Left ventricle myocardium superior (tissue), 1 donor: ENCODE measurements at regions not wholly inside any gene's neighbourhood (a gene's known extent, or its start where the extent isn't known, plus 50 kb on each side); places are given as distances from the start of the nearest gene placed in this dataset.
"Not testable (repeated sequence)": the region's sequence is repeated elsewhere in the genome, so short reads cannot be mapped to it uniquely, and the experiment has no call there.

Experiments
- ATAC-seq: fragments of 200-7000 bp; cut with Tn5 transposase; one replicate; pipeline ENCODE4 v1.9.1; 2020; ENCODE audit warnings: mild to moderate bottlenecking, moderate library complexity
- DNase-seq: peaks from one replicate; pipeline ENCODE4 v3.0.0-alpha.2; 2020
- intact Hi-C: fragments of 100-400 bp; cut with micrococcal nuclease; formaldehyde crosslinking; loops from one replicate; pipeline ENCODE4 v1.11.0; 2022
- donor health status: DM: no; HTN: yes; CAD: no; lungs with severe emphysema.

DNA sequence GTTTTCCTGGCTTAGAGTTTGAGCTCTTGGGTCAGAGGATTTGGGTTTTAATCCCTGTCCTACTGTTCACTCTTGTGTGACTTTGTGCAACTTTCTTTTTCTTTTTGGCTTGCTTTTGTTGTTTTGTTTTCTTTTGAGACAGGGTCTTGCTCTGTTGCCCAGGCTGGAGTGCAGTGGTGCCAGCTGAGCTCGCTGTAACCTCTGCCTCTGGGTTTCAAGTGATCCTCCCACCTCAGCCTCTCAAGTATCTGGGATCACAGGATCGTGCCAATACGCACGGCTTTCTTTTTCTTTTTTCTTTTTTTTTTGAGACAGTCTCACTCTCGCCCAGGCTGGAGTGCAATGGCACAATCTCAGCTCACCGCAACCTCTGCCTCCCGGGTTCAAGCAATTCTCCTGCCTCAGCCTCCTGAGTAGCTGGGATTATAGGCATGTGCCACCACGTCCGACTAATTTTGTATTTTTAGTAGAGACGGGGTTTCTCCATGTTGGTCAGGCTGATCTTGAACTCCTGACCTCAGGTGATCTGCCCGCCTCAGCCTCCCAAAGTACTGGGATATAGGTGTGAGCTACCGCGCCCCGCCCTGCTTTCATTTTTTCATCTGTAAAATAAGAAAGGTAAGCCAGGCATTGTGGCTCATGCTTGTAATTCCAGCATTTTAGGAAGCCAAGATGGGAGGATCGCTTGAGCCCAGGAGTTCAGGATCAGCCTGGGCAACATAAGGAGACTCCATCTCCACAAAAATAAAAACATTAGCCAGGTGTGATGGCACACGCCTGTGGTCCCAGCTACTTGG is 76.1 kb upstream of the ZNF217 start:
- ATAC-seq, DNase-seq, intact Hi-C loops: not testable (repeated sequence)

- ATAC-seq, result no peak
- intact Hi-C loops, result no loop called here
- no peak for DNase-seq
These were observed 75.4 kb upstream of the ZNF217 start for GRCh38 chr20:53668992-53669391.

GRCh38 chr20:53666144-53666543 is 72.5 kb upstream of the ZNF217 start:
- DNase-seq (no peak), ATAC-seq (no peak)
- intact Hi-C loops, result no loop called here

GRCh38 chr20:53664121-53664520 is 70.5 kb upstream of the ZNF217 start:
- intact Hi-C loops, result no loop called here
- ATAC-seq, result no peak
- no peak for DNase-seq

DNA sequence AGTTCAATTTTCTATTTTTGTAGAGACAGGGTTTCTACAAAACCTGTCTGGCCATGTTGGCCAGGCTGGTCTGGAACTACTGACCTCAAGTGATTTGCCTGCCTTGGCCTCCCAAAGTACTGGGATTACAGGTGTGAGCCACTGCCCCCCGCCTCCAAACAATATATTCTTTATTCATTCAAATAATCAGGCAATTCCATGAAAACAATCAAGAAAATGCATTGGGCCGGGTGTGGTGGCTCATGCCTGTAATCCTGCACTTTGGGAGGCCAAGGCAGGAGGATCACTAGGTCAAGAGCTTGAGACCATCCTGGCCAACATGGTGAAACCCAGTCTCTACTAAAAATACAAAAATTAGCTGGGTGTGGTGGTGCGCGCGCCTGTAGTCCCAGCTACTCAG is 69.9 kb upstream of the ZNF217 start:
- ATAC-seq, intact Hi-C loops, DNase-seq: not testable (repeated sequence)

DNA sequence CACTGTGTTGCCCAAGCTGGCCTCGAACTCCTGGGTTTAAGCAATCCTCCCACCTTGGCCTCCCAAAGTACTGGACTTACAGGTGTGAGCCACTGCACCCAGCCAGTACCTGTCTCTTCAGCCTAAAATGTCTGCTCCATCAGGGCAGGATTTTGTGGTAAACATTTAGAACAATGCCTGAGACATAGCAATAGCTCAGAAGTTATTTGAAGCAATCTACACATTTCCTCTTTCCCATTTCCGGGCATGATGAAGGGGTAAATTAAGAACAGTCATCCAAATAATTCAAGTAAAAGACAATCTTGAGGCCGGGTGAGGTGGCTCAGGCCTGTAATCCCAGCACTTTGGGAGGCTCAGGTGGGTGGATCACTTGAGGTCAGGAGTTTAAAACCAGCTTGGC is 69.0 kb upstream of the ZNF217 start:
- ATAC-seq (no peak), DNase-seq (no peak)
- intact Hi-C loops, result no loop called here

DNA sequence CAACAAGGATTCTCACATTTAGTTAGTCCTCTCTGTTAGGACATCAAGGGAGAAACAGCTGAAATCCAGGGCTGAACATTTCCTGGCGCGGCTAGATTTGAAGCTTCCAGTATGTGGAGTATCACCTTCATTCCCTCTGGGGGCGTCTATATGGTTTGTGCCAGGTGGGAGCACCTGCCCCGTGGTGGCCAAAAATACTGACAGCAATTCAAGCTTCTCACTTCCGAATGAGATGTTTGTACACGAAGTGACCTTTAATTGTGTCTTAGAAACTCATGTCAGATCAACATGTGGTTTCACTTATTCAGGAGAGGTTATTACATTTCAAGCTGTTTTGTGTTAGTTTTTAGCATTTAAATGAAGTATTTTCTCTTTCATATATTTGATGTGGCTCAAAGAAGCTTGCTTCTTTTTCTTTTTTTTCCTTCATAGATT is 67.3 kb upstream of the ZNF217 start:
- intact Hi-C loops, result no loop called here
- DNase-seq, result no peak
- peak; percentile 45 for ATAC-seq

GRCh38 chr20:53660078-53660909 is 66.7 kb upstream of the ZNF217 start:
- DNase-seq, result no peak
- peak; percentile 85 for ATAC-seq
- intact Hi-C loops, result no loop called here

DNA sequence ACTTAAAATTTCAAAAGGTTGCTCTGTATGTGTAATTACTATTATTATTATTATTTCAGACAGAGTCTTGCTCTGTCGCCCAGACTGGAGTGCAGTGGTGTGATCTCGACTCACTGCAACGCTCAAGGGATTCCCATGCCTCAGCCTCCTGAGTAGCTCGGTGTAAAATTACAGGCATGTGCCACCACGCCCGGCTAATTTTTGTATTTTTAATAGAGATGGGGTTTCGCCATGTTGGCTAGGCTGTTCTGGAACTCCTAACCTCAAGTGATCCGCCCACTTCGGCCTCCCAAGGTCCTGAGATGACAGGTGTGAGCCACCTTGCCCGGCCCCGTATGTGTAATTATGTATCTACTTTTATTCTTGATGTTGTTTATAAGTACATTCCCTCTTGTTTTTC is 65.3 kb upstream of the ZNF217 start:
- intact Hi-C loops, result no loop called here
- DNase-seq (no peak), ATAC-seq (no peak)

DNA sequence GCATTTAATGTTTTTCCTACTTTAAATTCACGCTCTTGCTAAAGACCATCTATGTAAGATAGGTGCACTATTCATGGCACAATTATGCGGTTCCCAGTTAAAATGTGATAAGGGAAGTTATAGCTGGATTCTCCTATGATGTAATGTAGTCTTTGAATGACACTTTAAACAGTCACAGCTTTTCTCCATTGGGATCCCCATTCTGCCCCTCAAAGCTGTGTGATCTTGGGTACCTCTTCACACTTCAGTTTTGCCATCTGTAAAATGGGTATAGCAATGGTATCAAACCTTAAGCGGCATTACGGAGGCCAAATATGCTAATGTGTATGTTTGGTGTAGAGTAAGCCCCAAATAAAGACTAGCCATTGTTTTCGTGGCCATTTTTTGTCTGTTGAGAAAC is 64.7 kb upstream of the ZNF217 start:
- ATAC-seq (no peak), DNase-seq (no peak)
- intact Hi-C loops, result no loop called here

DNA sequence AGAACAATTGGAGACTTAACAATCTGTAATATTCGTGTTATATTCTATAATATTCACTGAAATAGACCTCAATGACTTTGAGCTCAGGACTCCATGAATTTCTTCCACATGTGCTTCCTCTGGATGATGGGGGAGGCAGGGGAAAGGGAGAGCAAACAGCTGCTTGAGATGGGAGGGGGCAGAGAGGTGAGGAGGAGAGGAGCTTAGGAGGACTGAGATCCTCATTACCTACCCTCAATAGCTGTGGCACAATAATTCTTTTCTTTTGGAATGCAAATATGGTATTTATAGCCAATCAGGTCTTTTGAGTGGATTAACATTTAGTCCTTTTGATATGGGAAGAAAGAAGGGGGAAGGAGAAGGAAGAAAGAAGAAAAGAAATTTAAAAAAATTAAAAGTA is 64.1 kb upstream of the ZNF217 start:
- intact Hi-C loops, result no loop called here
- DNase-seq (no peak), ATAC-seq (no peak)

- intact Hi-C loops, result no loop called here
- DNase-seq, result no peak
- no peak for ATAC-seq
These were observed 63.6 kb upstream of the ZNF217 start for GRCh38 chr20:53657279-53657678.

GRCh38 chr20:53656293-53657202 is 62.9 kb upstream of the ZNF217 start:
- no peak for DNase-seq
- no peak for ATAC-seq
- intact Hi-C loops, result no loop called here

DNA sequence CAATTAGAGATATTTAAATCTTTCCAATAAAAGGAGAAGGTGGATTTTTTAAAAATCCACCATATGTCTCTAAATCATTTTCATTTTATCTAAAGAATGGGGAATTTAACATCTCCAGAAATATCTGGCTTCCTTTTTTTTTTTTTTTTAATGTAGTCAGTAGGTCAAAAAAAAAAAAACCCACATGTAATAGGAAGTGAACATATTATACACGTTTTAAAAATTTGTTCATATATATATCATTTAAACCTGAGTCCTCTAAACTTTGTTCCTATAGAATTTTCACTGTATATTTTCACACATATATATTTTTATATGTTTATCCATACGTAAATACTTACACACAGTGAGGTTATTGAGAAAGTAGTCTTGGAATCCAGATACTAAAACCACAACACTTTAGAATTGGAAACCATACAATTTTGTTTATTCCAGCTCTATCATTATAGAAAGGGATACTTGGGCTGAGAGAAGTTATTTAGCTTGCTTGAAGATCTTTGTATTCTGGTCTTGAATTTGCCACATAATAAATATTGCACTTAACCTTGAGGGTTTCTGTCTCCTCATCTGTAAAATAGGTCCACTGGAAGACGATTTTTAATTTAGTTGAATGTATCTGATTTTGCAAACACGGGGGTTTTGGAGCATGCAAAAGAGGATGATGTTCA is 62.1 kb upstream of the ZNF217 start:
- intact Hi-C loops, result no loop called here
- ATAC-seq (no peak), DNase-seq (no peak)

GRCh38 chr20:53654932-53655624 is 61.4 kb upstream of the ZNF217 start:
- intact Hi-C loops, result no loop called here
- ATAC-seq (peak; percentile 47), DNase-seq (no peak)

DNA sequence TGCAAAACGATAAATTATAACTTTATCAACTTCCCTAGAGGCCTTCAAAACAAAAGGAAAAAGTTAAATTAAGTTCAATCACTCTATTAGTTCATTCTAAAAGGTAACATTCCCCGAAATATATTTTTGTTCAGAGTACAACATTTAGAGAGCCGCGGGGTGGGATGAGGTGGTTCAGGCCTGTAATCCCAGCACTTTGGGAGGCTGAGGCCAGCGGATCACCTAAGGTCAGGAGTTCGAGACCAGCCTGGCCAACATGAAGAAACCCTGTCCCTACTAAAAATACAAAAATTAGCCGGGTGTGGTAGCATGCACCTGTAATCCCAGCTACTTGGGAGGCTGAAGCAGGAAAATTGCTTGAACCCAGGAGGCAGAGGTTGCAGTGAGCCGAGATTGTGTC is 60.9 kb upstream of the ZNF217 start:
- ATAC-seq, DNase-seq, intact Hi-C loops: not testable (repeated sequence)

GRCh38 chr20:53652859-53653517 is 59.3 kb upstream of the ZNF217 start:
- ATAC-seq, result peak; percentile 61
- intact Hi-C loops, result no loop called here
- DNase-seq, result no peak
